ENCODE measurements at regions not wholly inside any gene's neighbourhood (a gene's known extent, or its start where the extent isn't known, plus 50 kb on each side); places are given as distances from the start of the nearest gene placed in this dataset.

DNA sequence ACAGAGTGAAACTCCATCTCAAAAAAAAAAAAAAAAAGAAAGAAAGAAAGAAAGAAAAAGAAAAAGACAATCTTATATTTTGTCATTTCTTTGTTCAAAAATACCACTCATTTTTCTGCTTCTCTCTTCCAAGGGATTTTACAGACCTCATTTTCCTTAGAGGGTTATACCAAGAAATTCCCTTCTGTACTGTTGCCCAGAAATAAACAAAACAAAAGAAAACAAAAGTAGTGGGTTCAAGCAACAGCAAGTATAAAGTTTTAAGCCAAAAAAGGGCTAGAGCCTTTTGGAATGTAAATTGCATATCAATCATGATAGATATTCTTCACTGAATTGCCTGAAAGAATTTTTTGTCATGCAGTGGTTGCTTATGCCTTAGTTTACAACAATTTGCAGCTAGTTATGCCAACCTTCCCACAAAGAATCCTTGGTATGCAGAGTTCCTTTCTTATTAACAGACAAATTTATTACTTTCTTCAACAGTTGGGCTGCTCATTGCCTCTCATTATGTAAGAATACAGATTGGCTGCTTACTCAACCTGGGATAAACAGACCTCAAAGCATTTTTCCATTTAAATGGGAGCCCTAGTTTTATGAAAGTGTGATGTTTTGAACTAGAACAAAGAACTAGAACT, 129.1 kb upstream of the PPFIA2 start:
- Histone ChIP-seq H3K9me3 (no peaks in the 10 kb centered on the region), H3K36me3 (no peaks in the 10 kb centered on the region), H3K27me3 (no peaks in the 10 kb centered on the region), H3K4me1 (no peaks in the 10 kb centered on the region), H3K4me3 (no peak overlapping the region), H3K27ac (no peak overlapping the region)
- DNase-seq = no peak
- intact Hi-C loops (cut with DNase I) = no loop called here
- TF ChIP-seq, protein P1, sequence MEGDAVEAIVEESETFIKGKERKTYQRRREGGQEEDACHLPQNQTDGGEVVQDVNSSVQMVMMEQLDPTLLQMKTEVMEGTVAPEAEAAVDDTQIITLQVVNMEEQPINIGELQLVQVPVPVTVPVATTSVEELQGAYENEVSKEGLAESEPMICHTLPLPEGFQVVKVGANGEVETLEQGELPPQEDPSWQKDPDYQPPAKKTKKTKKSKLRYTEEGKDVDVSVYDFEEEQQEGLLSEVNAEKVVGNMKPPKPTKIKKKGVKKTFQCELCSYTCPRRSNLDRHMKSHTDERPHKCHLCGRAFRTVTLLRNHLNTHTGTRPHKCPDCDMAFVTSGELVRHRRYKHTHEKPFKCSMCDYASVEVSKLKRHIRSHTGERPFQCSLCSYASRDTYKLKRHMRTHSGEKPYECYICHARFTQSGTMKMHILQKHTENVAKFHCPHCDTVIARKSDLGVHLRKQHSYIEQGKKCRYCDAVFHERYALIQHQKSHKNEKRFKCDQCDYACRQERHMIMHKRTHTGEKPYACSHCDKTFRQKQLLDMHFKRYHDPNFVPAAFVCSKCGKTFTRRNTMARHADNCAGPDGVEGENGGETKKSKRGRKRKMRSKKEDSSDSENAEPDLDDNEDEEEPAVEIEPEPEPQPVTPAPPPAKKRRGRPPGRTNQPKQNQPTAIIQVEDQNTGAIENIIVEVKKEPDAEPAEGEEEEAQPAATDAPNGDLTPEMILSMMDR (IDR thresholded peaks at IDR 0.05) = no peak
- TF ChIP-seq POLR2A (IDR thresholded peaks at IDR 0.05) = no peak
- ATAC-seq = no peak

DNA sequence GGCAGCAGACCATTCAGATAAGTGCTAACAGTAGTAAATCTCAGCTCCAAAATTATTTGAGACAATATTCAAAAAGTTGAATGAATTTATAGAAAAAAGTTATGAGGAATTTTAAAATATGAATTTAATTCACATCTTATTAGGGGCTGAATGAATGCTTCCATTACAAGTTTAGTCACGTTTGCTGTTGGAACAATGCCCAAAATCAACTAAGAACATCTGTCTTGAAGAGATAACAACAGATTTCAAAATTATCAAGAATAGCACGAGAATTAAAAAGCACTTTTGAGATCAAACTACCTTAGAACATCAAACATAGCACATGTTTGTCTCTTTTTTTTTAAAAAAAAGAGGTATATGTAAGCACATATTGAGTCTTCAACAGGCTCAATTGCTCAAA, 115.4 kb upstream of the PPFIA2 start:
- intact Hi-C loops (cut with DNase I) = no loop called here
- Histone ChIP-seq H3K9me3 (no peaks in the 10 kb centered on the region), H3K36me3 (no peaks in the 10 kb centered on the region)

DNA sequence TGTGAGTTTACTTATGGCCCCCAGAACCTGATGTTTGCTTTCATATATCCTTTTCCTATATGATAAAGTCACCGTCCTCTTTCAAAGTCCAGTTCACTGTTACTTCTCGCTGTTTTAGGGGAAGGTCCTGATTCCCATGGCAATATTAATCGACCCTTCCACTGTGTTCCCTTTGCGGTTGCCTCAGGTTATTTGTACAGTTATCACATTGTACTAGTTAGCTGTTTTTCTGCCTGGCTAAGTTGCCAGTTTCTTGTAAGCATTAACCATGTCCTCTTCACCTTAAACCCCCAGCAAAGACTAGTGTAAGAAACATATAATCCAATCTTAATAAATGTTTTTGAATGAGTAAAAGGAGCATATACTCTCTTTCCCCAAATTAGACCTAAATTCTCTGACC, 115.0 kb upstream of the PPFIA2 start:
- Histone ChIP-seq H3K4me1 (no peaks in the 10 kb centered on the region), H3K27me3 (no peaks in the 10 kb centered on the region), H3K36me3 (no peaks in the 10 kb centered on the region), H3K27ac (no peak overlapping the region), H3K4me3 (no peak overlapping the region), H3K9me3 (no peaks in the 10 kb centered on the region)
- 49 to 64% (median 58%) methylated on average over 4 of the region's 4 CpGs for WGBS, 4 donors
- intact Hi-C loops (cut with DNase I) = no loop called here
- DNase-seq (no peak), ATAC-seq (no peak)
- no peak for TF ChIP-seq POLR2A (IDR thresholded peaks at IDR 0.05)
- TF ChIP-seq, protein P1 (IDR thresholded peaks at IDR 0.05) = no peak

More for the DNA sequence above, 115.4 kb upstream of the PPFIA2 start:
- Histone ChIP-seq H3K4me3 (no peak overlapping the region), H3K27ac (no peak overlapping the region), H3K4me1 (no peaks in the 10 kb centered on the region), H3K27me3 (no peaks in the 10 kb centered on the region)
- WGBS, 4 donors = 16 to 21% (median 19%) methylated on average over 2 of the region's 2 CpGs
- DNase-seq = no peak
- TF ChIP-seq, protein P1 (IDR thresholded peaks at IDR 0.05) = no peak
- ATAC-seq = no peak

DNA sequence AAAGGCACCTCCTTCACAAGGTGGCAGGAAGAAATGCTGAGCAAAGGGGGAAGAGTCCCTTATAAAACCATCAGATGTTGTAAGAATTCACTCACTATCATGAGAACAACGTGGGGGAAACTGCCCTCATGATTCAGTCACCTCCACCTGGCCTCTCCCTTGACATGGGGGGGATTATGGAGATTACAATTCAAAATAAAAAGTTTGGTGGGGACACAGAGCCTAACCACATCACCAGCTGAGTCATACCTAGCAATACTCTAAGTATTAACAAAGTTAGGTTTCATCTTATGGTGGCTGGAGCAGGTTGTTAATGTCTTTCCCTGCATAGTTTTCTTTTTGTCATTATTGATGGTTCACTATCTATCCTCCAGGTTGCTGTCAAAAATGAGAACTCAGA, 113.2 kb upstream of the PPFIA2 start:
- H3K27ac ChIP-seq = no peak overlapping the region
- H3K36me3 ChIP-seq = no peaks in the 10 kb centered on the region
- ATAC-seq (no peak), DNase-seq (no peak)
- H3K4me1 ChIP-seq = no peaks in the 10 kb centered on the region
- 53 to 67% (median 57%) methylated on average over 1 of the region's 1 CpG for WGBS, 4 donors
- TF ChIP-seq, protein P1 (IDR thresholded peaks at IDR 0.05) = no peak
- TF ChIP-seq POLR2A (IDR thresholded peaks at IDR 0.05) = no peak
- intact Hi-C loops (cut with DNase I) = no loop called here
- no peaks in the 10 kb centered on the region for H3K9me3 ChIP-seq
- no peaks in the 10 kb centered on the region for H3K27me3 ChIP-seq
- H3K4me3 ChIP-seq = no peak overlapping the region
